AG20443 (cell line): ENCODE measurements at regions not wholly inside any gene's neighbourhood (a gene's known extent, or its start where the extent isn't known, plus 50 kb on each side); places are given as distances from the start of the nearest gene placed in this dataset.
A peak's percentile ranks its signal among the peaks of the same experiment; 100 is the strongest.
"Not testable (repeated sequence)": the region's sequence is repeated elsewhere in the genome, so short reads cannot be mapped to it uniquely, and the experiment has no call there.

Experiments
- DNase-seq: peaks from one replicate; pipeline ENCODE4 v3.0.0; 2012; ENCODE audit warnings: low spot score, mixed read lengths

DNA sequence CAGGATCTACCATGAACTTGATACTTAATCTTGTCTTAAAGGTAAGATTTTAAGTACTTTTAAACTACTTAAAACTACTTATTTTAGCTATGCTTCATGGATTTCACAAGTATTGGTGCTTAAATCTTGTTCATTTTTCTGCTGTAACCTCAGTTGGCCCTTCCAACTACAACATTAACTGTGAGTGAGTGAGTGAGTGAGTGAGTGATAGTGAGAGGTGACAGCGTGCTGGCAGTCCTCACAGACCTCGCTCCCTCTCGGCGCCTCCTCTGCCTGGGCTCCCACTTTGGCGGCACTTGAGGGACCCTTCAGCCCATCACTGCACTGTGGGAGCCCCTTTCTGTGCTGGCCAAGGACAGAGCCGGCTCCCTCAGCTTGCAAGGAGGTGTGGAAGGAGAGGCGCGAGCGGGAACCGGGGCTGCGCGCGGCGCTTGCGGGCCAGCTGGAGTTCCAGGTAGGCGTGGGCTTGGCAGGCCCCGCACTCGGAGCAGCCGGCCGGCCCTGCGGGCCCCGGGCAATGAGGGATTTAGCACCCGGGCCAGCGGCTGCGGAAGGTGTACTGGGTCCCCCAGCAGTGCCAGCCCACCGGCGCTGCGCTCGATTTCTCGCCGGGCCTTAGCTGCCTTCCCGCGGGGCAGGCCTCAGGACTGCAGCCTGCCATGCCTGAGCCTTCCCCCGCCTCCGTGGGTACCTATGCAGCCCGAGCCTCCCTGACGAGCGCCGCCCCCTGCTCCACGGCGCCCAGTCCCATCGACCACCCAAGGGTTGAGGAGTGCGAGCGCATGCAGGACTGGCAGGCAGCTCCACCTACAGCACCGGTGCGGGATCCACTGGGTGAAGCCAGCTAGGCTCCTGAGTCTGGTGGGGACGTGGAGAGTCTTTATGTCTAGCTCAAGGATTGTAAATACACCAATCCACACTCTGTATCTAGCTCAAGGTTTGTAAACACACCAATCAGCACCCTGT lies 1558.6 kb upstream of the SEL1L start:
- DNase-seq = not testable (repeated sequence)

- peak; percentile 6 for DNase-seq
These were observed 1562.4 kb upstream of the SEL1L start for GRCh38 chr14:83096092-83096491.

DNA sequence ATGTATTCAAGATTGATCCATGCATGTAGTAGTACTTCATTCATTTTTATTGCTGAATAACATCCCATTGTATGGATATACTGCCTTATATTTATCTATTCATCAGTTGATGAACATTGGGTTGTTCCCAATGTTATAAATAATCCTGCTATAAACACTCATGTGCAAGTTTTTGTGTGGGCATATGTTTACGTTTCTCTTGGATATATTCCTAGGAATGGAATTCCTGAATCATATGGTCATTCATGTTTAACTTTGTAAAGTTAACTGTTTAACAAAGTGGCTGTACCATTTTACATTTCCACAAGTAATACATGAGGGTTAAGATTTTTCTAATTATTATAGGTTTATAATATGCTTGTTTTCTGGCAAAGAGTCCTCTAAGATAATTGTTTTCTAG lies 1568.2 kb upstream of the SEL1L start:
- DNase-seq = no peak

GRCh38 chr14:83118029-83118428 lies 1584.4 kb upstream of the SEL1L start:
- no peak for DNase-seq

- DNase-seq = no peak
These were observed 1586.5 kb upstream of the SEL1L start for GRCh38 chr14:83120187-83120586.

GRCh38 chr14:83126076-83126475 lies 1592.4 kb upstream of the SEL1L start:
- no peak for DNase-seq

- DNase-seq = no peak
These were observed 1595.1 kb upstream of the SEL1L start for GRCh38 chr14:83128783-83129182.

- no peak for DNase-seq
These were observed 1595.8 kb upstream of the SEL1L start for GRCh38 chr14:83129496-83129895.

- no peak for DNase-seq
These were observed 1600.5 kb upstream of the SEL1L start for GRCh38 chr14:83133981-83134645.

DNA sequence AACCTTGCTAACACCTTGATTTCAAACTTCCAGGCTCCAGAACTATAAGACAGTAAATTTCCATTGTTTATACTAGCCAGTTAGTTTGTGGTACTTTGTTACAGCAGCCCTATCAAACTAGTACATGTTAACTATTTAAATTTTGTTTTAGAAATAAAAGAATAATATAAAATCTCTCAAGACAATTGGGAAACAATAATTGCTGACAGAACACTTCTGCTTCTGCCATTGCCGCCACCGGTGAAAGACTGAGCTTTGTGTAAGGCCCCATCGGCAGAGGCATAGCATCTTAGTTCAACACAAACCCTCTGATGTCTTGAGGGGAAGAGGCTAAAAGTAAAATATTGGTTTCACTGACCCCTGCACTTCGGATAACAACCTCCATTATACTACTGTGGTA lies 1607.1 kb upstream of the SEL1L start:
- DNase-seq = no peak

GRCh38 chr14:83147006-83147405 lies 1613.4 kb upstream of the SEL1L start:
- DNase-seq = no peak

GRCh38 chr14:83151571-83151970 lies 1617.9 kb upstream of the SEL1L start:
- no peak for DNase-seq

DNA sequence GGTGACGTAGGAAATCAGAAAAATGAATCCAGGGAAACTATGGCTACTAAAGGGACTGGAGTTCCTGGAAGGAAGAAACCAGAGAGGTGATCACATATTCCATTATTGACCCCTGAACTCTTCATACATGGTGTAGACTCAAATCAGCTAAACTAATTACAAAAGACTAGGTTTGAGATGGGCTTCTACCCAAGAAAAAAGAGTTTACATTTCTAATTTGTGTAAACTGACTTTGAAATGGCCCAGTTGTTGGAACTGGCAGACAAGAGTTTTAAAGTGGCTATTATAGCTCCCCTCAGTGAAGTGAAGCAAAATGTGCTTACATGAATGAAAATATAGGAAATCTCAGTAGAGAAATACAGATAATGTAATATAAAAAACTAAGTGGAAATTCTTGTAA lies 1619.4 kb upstream of the SEL1L start:
- DNase-seq = no peak

DNA sequence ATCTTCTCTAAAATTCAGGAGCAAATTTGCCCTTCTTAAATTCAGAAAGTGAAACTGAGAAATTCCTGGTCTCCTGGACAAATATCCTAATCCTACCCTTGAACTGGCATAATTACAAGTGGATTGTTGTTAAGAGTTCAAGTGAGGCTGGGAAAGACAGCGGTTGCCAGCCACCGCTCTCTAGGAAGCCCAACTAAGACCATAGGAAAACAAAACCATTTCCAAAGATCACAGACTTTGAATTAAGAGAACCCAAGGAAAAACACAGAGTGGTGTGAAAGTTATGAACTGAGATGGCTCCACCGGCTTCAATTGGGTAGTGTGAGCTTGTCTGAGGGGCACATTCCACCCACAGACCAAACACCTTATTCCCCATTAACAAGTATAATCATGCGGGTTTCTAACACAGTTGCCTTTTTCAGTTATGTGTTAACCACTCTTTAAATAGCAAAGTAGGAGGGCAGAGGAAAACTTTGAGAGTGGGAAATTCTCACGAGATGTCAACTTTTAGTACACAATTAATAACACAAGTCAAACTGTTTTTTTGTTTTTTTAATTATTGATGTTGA lies 1628.8 kb upstream of the SEL1L start:
- no peak for DNase-seq

GRCh38 chr14:83163016-83163415 lies 1629.4 kb upstream of the SEL1L start:
- no peak for DNase-seq

DNA sequence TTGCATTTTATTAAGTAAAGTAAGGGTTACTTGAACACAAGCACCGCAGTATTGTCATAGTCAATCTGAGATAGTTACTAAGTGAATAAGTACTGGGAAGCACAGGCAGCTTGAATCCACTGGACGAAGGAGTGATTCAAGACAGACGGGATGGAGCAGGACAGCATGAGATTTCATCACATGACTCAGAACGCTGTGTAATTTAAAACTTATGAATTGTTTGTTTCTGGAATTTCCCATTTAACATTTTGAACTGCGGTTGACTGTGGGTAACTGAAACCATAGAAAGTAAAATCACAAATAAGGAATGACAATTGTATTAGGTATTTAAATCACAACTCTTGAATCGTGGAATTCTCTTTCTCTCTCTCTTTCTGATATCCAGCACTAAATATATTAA lies 1630.4 kb upstream of the SEL1L start:
- DNase-seq = peak; percentile 57

GRCh38 chr14:83164591-83164990 lies 1630.9 kb upstream of the SEL1L start:
- DNase-seq = no peak

GRCh38 chr14:83170165-83170564 lies 1636.5 kb upstream of the SEL1L start:
- DNase-seq = no peak

- DNase-seq = no peak
These were observed 1638.1 kb upstream of the SEL1L start for GRCh38 chr14:83171761-83172160.

DNA sequence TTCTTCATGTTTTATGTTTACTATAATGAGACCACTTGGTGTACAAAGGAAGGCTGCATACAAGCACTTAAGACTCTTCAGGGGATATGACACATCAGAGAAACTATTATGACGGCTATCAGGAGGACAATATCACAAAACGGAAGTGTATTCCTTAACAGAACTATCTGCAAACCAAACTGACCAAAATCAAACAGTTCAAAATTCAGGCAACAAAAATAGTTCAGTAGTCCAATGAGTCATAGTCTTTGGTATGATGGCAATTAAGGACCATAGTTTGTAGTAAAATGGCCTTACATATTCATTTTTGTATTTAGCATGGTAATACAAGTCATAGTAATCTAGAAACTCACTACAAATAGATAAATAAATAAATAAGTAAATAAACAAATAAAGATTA lies 1638.7 kb upstream of the SEL1L start:
- peak; percentile 42 for DNase-seq

GRCh38 chr14:83173687-83174086 lies 1640.0 kb upstream of the SEL1L start:
- no peak for DNase-seq

DNA sequence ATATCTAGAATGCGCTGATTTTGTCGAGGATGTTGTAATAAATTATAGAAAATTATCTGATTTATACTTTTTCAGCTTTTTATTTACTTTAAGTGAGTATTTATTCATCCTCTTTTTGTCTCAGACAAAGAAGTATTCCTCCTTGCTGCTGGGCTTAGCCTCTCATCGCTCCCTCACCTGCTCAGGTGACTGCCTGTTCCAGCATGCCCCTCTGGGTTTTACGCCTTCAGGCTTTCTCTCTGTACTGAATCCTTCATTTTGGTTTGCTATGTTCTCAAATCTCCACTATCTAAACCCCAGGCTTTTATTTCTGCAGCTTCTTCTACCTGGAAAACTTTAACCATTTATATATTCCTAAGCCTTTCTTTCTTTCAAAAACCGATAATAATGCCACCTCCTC lies 1650.9 kb upstream of the SEL1L start:
- no peak for DNase-seq

GRCh38 chr14:83188311-83188710 lies 1654.7 kb upstream of the SEL1L start:
- not testable (repeated sequence) for DNase-seq
